ENCODE measurements at regions not wholly inside any gene's neighbourhood (a gene's known extent, or its start where the extent isn't known, plus 50 kb on each side); places are given as distances from the start of the nearest gene placed in this dataset.
"Not testable (repeated sequence)": the region's sequence is repeated elsewhere in the genome, so short reads cannot be mapped to it uniquely, and the experiment has no call there.

GRCh38 chr2:63740943-63741342, 100.8 kb upstream of the UGP2 start:
- no peak for DNase-seq (ENCODE audit: extremely low spot score)
- TF ChIP-seq NFRKB (IDR thresholded peaks at IDR 0.05) (no peak), FOXK2 (IDR thresholded peaks at IDR 0.05) (no peak), BHLHE40 (IDR thresholded peaks at IDR 0.05; ENCODE audit: borderline replicate concordance) (no peak)
- ChIA-PET CTCF (interaction anchor here (0.6 kb wide), 1 partner anchor 556 kb away, joined by 3 read pairs; no protein-coding TSS in a partner anchor), POLR2A (no interaction called here)

DNA sequence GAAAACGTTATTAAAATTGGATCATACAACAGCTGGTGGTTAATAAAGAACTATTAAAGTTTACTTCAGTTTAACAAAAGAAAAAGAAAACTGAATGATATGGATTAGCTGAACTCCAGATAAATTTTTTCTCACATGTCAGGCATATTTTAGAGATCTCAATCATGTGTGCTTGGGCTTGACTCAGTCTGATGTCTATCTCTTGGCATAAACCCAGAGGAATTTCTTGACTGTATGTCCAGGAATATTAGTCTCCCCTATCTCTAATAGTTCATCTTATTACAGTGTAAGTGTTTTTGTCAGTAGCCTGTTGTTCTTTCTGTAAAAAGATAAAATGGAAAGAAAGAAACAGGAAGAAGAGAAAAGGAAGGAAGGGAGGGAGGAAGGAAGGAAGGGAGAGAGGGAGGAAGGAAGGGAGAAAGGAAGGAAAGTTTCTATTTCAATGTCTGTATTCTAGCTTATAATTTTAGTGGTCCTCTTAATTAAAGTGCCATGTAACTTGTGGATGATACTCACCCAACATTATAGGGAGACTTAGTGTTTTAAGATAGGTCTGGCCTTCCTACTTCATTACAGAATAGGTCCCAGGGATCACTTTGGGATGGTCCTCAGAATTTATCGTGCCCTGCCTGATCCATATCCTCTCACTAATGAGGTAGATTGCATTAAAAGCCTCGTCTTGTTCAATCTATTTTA, 99.7 kb upstream of the UGP2 start:
- TF ChIP-seq HDGF (IDR thresholded peaks at IDR 0.05; ENCODE audit: borderline replicate concordance) (no peak), LEF1 (IDR thresholded peaks at IDR 0.05; ENCODE audit: borderline replicate concordance) (no peak), CTBP1 (IDR thresholded peaks at IDR 0.05; ENCODE audit: borderline replicate concordance) (no peak), NFRKB (IDR thresholded peaks at IDR 0.05) (no peak), FOXM1 (IDR thresholded peaks at IDR 0.05; ENCODE audit: borderline replicate concordance) (no peak), ZNF384 (IDR thresholded peaks at IDR 0.05) (no peak), L3MBTL2 (conservative IDR thresholded peaks at IDR 0.05) (no peak), FOXK2 (IDR thresholded peaks at IDR 0.05) (no peak)
- no peak for DNase-seq (ENCODE audit: extremely low spot score)
- ChIA-PET CTCF (no interaction called here), POLR2A (no interaction called here)

- ChIA-PET CTCF (interaction anchor here (0.8 kb wide), 1 partner anchor 43 kb away, joined by 4 read pairs; no protein-coding TSS in a partner anchor), POLR2A (interaction anchor here (2.2 kb wide), 1 partner anchor 99 kb away, joined by 7 read pairs; the partner anchor contains the start of gene UGP2)
- TF ChIP-seq CTBP1 (IDR thresholded peaks at IDR 0.05; ENCODE audit: borderline replicate concordance) = no peak
- no peak for TF ChIP-seq TARDBP (IDR thresholded peaks at IDR 0.05)
- TF ChIP-seq HDGF (IDR thresholded peaks at IDR 0.05; ENCODE audit: borderline replicate concordance) = no peak
- TF ChIP-seq SUZ12 (IDR thresholded peaks at IDR 0.05) = no peak
- no peak for TF ChIP-seq SP1 (IDR thresholded peaks at IDR 0.05)
- no peak for TF ChIP-seq FOXK2 (IDR thresholded peaks at IDR 0.05)
- TF ChIP-seq NFRKB (IDR thresholded peaks at IDR 0.05) = no peak
- no peak for TF ChIP-seq BHLHE40 (IDR thresholded peaks at IDR 0.05; ENCODE audit: borderline replicate concordance)
- TF ChIP-seq FOXM1 (IDR thresholded peaks at IDR 0.05; ENCODE audit: borderline replicate concordance) = no peak
- TF ChIP-seq ZNF384 (IDR thresholded peaks at IDR 0.05) = no peak
- no peak for TF ChIP-seq ELF4 (IDR thresholded peaks at IDR 0.05)
- TF ChIP-seq ARNT (IDR thresholded peaks at IDR 0.05) = no peak
- TF ChIP-seq FOXA1 (IDR thresholded peaks at IDR 0.05) = no peak
- TF ChIP-seq L3MBTL2 (conservative IDR thresholded peaks at IDR 0.05) = no peak
- TF ChIP-seq, protein P1, sequence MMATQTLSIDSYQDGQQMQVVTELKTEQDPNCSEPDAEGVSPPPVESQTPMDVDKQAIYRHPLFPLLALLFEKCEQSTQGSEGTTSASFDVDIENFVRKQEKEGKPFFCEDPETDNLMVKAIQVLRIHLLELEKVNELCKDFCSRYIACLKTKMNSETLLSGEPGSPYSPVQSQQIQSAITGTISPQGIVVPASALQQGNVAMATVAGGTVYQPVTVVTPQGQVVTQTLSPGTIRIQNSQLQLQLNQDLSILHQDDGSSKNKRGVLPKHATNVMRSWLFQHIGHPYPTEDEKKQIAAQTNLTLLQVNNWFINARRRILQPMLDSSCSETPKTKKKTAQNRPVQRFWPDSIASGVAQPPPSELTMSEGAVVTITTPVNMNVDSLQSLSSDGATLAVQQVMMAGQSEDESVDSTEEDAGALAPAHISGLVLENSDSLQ (IDR thresholded peaks at IDR 0.05) = no peak
- TF ChIP-seq LEF1 (IDR thresholded peaks at IDR 0.05; ENCODE audit: borderline replicate concordance) = no peak
- DNase-seq (ENCODE audit: extremely low spot score) = no peak
Measured at GRCh38 chr2:63742580-63742976, 99.1 kb upstream of the UGP2 start.

- POLR2A ChIA-PET = interaction anchor here (2.2 kb wide), 1 partner anchor 98 kb away, joined by 7 read pairs; the partner anchor contains the start of gene UGP2
- no peak for DNase-seq (ENCODE audit: extremely low spot score)
- CTCF ChIA-PET = interaction anchor here (0.8 kb wide), 1 partner anchor 44 kb away, joined by 4 read pairs; no protein-coding TSS in a partner anchor
- TF ChIP-seq ARNT (IDR thresholded peaks at IDR 0.05) (no peak), FOXA1 (IDR thresholded peaks at IDR 0.05) (no peak), LEF1 (IDR thresholded peaks at IDR 0.05; ENCODE audit: borderline replicate concordance) (no peak), ELF4 (IDR thresholded peaks at IDR 0.05) (no peak), L3MBTL2 (conservative IDR thresholded peaks at IDR 0.05) (no peak), SP1 (IDR thresholded peaks at IDR 0.05) (no peak), NFRKB (IDR thresholded peaks at IDR 0.05) (no peak), CTBP1 (IDR thresholded peaks at IDR 0.05; ENCODE audit: borderline replicate concordance) (no peak), FOXM1 (IDR thresholded peaks at IDR 0.05; ENCODE audit: borderline replicate concordance) (no peak), HDGF (IDR thresholded peaks at IDR 0.05; ENCODE audit: borderline replicate concordance) (no peak), BHLHE40 (IDR thresholded peaks at IDR 0.05; ENCODE audit: borderline replicate concordance) (no peak), TARDBP (IDR thresholded peaks at IDR 0.05) (no peak), ZNF384 (IDR thresholded peaks at IDR 0.05) (no peak), FOXK2 (IDR thresholded peaks at IDR 0.05) (no peak)
- TF ChIP-seq, protein P1 (IDR thresholded peaks at IDR 0.05) = no peak
Measured at GRCh38 chr2:63743170-63743981, 98.3 kb upstream of the UGP2 start.

DNA sequence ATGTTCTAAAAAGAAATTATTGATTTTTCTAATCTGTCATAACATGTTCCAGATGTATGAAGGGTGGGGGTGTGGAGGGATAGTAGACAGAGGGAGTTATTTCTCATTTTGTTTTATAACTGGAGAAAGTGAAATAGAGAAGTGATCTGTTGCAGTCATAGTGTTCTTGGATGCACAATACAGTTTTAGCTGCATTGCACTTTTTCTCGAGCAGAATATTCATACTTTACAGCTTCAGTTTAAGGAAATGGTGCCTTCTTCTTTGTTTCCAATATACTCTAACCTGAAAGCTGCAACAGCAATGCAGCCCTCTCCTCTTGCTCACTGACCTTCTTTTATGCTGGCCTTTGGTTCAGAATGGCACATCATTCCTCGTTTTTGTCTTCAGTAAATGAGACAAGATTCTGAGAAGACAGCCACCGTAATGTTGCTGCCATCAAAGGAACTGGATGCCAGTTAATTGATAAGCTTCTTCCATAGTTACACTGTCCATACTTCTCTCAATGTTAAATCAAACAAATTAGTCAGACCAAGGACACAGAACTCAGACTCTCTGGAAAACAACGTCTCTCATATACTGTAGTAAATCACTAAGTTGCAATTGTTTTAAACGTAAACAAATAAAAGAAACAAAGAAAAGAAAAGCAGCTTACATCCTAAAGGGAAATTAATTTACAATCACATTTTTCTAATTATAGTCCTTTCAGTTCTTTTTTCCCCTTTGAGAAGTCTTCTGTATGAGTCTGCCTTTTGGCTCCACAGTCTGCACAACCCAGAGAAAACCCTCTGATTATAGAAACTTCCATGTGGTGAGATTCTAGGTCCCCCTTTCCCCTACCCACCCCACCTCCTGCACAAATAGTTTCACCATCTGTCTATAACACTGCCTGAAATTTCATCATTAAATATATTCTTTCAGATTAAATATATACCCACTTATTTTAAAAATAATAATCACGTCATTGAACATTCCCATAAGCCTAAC, 97.4 kb upstream of the UGP2 start:
- TF ChIP-seq FOXA1 (IDR thresholded peaks at IDR 0.05) = no peak
- no peak for TF ChIP-seq HDGF (IDR thresholded peaks at IDR 0.05; ENCODE audit: borderline replicate concordance)
- TF ChIP-seq ELF4 (IDR thresholded peaks at IDR 0.05) = no peak
- TF ChIP-seq CTBP1 (IDR thresholded peaks at IDR 0.05; ENCODE audit: borderline replicate concordance) = no peak
- no peak for TF ChIP-seq SP1 (IDR thresholded peaks at IDR 0.05)
- TF ChIP-seq TARDBP (IDR thresholded peaks at IDR 0.05) = no peak
- TF ChIP-seq FOXM1 (IDR thresholded peaks at IDR 0.05; ENCODE audit: borderline replicate concordance) = no peak
- TF ChIP-seq SUZ12 (IDR thresholded peaks at IDR 0.05) = no peak
- TF ChIP-seq BHLHE40 (IDR thresholded peaks at IDR 0.05; ENCODE audit: borderline replicate concordance) = no peak
- no peak for TF ChIP-seq NFRKB (IDR thresholded peaks at IDR 0.05)
- TF ChIP-seq L3MBTL2 (conservative IDR thresholded peaks at IDR 0.05) = no peak
- no peak for TF ChIP-seq ZNF384 (IDR thresholded peaks at IDR 0.05)
- TF ChIP-seq, protein P1 (IDR thresholded peaks at IDR 0.05) = no peak
- no peak for TF ChIP-seq ARNT (IDR thresholded peaks at IDR 0.05)
- no peak for TF ChIP-seq LEF1 (IDR thresholded peaks at IDR 0.05; ENCODE audit: borderline replicate concordance)
- no peak for TF ChIP-seq FOXK2 (IDR thresholded peaks at IDR 0.05)
- DNase-seq (ENCODE audit: extremely low spot score) = no peak
- ChIA-PET POLR2A (interaction anchor here (2.2 kb wide), 1 partner anchor 97 kb away, joined by 7 read pairs; the partner anchor contains the start of gene UGP2), CTCF (no interaction called here)

DNA sequence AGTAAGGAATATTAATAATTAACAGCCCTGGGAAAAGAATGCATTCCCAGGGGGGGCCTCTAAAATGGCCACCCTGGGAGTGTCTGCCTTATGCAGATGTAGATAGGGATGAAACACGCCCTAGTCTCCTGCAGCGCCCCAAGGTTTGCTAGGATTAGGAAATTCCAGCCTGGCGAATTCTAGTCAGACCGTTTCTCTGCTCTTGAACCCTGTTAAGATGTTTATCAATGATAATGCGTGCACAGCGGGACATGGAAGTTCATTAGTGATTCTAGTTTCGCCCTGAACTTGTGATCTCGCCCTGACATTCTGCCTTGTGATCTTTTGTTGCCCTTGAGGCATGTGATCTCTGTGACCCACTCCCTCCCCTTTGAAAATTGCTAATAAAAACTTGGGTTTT, 95.1 kb upstream of the UGP2 start:
- CTCF ChIA-PET; POLR2A ChIA-PET; DNase-seq (ENCODE audit: extremely low spot score): not testable (repeated sequence)
